ENCODE measurements at regions not wholly inside any gene's neighbourhood (a gene's known extent, or its start where the extent isn't known, plus 50 kb on each side); places are given as distances from the start of the nearest gene placed in this dataset.

DNA sequence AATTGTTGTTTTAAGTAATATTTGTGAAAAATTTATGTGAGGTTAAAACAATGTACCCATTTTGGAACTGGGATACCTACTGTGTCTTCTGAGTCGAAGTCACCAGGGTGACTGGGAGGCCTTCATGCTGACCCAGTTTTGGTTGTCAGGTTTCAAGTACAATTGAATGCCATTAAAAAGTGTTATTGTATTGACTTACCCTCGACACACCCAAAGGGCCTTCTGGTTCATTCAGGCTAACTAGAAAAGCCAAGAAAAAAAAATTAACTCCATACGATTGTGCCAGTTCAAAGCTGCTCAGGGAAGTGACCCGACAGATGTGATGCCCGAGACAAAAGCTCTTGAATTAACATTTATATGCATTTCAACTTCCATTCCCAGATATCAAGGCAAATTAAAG, 190.0 kb downstream of the ST6GAL2 start:
- no peak for DNase-seq (ENCODE audit: low read depth, low spot score)
- in situ Hi-C loops (cut with HindIII; ENCODE audit: low pct_unique_long_range_greater_than_20kb, low sequenced_read_pairs) = no loop called here

DNA sequence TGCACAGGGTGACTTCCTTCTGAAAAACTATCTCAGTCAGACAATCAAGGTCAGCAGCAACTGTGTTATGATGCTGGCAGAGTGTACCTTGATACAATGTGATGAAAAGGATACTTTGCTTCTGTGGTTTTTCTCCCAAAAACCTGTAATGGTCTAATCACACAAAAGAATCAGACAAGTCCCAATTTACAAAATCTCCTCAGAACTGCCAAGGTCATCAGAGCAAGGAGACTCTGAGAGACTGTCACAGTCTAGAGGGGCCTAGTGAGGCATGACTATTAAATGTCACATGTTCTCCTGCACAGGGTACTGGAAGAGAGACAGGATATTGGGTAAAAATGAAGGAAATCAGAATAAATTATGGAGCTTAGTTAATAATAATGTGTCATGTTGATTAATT, 185.4 kb downstream of the ST6GAL2 start:
- in situ Hi-C loops (cut with HindIII; ENCODE audit: low pct_unique_long_range_greater_than_20kb, low sequenced_read_pairs) = no loop called here
- no peak for DNase-seq (ENCODE audit: low read depth, low spot score)

GRCh38 chr2:106701203-106702022, 184.6 kb downstream of the ST6GAL2 start:
- in situ Hi-C loops (cut with HindIII; ENCODE audit: low pct_unique_long_range_greater_than_20kb, low sequenced_read_pairs) = no loop called here
- DNase-seq (ENCODE audit: low read depth, low spot score) = no peak

DNA sequence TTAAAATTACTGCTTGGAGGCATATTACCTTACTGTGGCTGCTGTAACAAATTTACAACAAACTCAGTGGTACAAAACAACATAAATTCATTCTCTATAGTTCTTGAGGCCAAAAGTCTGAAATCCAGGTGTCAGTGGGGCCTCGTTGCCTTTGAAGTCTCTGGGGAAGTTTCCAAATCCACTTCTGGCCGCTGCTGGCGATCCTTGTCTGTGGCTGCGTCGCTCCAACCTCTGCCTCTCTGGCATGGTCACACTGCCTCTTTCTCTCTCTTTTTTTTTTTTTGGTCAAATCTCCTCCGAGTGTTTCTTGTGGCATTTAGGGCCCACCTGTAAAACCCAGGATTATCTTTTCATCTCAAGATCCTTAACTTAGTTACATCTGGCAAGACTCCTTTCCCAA, 182.8 kb downstream of the ST6GAL2 start:
- no peak for DNase-seq (ENCODE audit: low read depth, low spot score)
- in situ Hi-C loops (cut with HindIII; ENCODE audit: low pct_unique_long_range_greater_than_20kb, low sequenced_read_pairs) = no loop called here

- in situ Hi-C loops (cut with HindIII; ENCODE audit: low pct_unique_long_range_greater_than_20kb, low sequenced_read_pairs) = no loop called here
- no peak for DNase-seq (ENCODE audit: low read depth, low spot score)
These were observed 181.2 kb downstream of the ST6GAL2 start for GRCh38 chr2:106704798-106705197.

GRCh38 chr2:106705877-106706276, 180.1 kb downstream of the ST6GAL2 start:
- in situ Hi-C loops (cut with HindIII; ENCODE audit: low pct_unique_long_range_greater_than_20kb, low sequenced_read_pairs) = no loop called here
- DNase-seq (ENCODE audit: low read depth, low spot score) = no peak

GRCh38 chr2:106706283-106706682, 179.7 kb downstream of the ST6GAL2 start:
- DNase-seq (ENCODE audit: low read depth, low spot score) = no peak
- in situ Hi-C loops (cut with HindIII; ENCODE audit: low pct_unique_long_range_greater_than_20kb, low sequenced_read_pairs) = no loop called here

- in situ Hi-C loops (cut with HindIII; ENCODE audit: low pct_unique_long_range_greater_than_20kb, low sequenced_read_pairs) = no loop called here
- DNase-seq (ENCODE audit: low read depth, low spot score) = no peak
These were observed 177.8 kb downstream of the ST6GAL2 start for GRCh38 chr2:106708209-106708608.

GRCh38 chr2:106709229-106709628, 176.7 kb downstream of the ST6GAL2 start:
- in situ Hi-C loops (cut with HindIII; ENCODE audit: low pct_unique_long_range_greater_than_20kb, low sequenced_read_pairs) = no loop called here
- no peak for DNase-seq (ENCODE audit: low read depth, low spot score)

DNA sequence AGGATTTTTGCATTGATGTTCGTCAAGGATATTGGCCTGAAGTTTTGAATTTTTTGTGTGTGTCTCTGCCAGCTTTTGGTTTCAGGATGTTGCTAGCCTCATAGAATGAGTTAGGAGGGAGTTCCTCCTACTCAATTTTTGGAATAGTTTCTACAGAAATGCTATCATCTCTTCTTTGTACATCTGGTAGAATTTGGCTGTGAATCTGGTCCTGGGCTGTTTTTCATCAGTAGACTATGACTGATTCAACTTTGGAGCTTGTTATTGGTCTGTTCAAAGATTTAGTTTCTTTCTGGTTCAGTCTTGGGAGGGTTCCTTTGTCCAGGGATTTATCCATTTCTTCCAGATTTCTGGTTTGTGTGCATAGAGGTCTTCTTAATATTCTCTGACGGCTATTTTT, 166.7 kb downstream of the ST6GAL2 start:
- in situ Hi-C loops (cut with HindIII; ENCODE audit: low pct_unique_long_range_greater_than_20kb, low sequenced_read_pairs) = no loop called here
- DNase-seq (ENCODE audit: low read depth, low spot score) = no peak

DNA sequence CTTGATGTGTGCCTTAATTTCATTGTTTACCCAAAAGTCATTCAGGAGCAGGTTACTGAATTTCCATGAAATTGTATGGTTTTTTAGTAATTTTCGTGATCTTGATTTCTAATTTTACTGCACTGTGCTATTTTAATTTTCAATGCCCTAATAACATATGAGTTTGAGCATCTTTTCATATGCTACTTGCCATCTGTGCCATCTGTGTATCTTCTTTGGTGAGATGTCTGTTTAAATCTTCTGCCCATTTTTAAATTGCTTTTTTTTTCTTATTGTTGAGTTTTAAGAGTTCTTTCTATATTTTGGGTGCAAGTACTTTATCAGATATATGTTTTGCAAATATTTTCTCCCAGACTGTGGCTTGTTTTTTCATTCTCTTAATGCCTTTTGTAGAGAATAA, 165.9 kb downstream of the ST6GAL2 start:
- in situ Hi-C loops (cut with HindIII; ENCODE audit: low pct_unique_long_range_greater_than_20kb, low sequenced_read_pairs) = no loop called here
- no peak for DNase-seq (ENCODE audit: low read depth, low spot score)

- DNase-seq (ENCODE audit: low read depth, low spot score) = no peak
- in situ Hi-C loops (cut with HindIII; ENCODE audit: low pct_unique_long_range_greater_than_20kb, low sequenced_read_pairs) = no loop called here
These were observed 161.6 kb downstream of the ST6GAL2 start for GRCh38 chr2:106724301-106724794.

DNA sequence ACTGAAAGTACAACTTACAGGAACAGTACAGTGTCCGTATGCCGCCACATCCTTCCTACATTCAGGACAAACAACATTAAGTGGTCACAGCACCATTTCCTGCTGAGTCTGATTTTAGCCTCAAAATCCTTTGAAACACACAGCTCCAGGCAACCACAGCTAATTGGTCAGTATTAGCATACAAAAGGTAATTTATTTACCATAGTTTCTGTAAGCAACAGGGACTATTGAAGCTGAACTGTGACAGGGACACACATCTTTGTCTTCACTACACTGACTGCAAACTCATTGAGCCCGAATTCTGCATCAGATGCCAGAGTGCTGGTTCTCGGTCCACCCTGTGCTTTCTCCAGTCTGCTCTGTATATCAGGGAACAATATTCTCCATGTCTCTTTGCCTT, 151.8 kb downstream of the ST6GAL2 start:
- in situ Hi-C loops (cut with HindIII; ENCODE audit: low pct_unique_long_range_greater_than_20kb, low sequenced_read_pairs) = no loop called here

GRCh38 chr2:106735807-106736206, 150.2 kb downstream of the ST6GAL2 start:
- DNase-seq (ENCODE audit: low read depth, low spot score) = no peak
- in situ Hi-C loops (cut with HindIII; ENCODE audit: low pct_unique_long_range_greater_than_20kb, low sequenced_read_pairs) = no loop called here

More for the DNA sequence above, 151.8 kb downstream of the ST6GAL2 start:
- DNase-seq (ENCODE audit: low read depth, low spot score) = no peak

GRCh38 chr2:106736221-106736620, 149.7 kb downstream of the ST6GAL2 start:
- in situ Hi-C loops (cut with HindIII; ENCODE audit: low pct_unique_long_range_greater_than_20kb, low sequenced_read_pairs) = no loop called here
- DNase-seq (ENCODE audit: low read depth, low spot score) = no peak

DNA sequence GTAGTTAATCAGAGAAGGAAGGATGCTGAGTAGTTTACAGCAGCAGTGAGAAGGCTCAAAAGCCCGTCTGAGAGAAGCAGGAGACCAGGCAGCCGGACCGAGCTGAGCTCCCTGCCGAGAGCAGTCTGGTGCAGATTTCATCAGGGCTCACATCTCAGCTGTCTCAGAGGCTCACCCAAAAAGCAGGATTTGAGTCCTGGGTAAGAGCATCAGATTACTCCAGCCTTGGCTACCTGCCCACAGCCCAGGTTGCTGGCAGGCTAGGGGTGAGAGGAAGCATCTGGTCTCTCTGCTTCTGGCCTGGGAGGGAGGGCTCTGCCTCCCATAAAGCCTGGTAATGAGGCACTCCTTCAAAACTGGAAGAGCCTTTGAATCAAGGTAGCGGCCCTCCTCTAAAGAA, 140.5 kb downstream of the ST6GAL2 start:
- in situ Hi-C loops (cut with HindIII; ENCODE audit: low pct_unique_long_range_greater_than_20kb, low sequenced_read_pairs) = no loop called here
- no peak for DNase-seq (ENCODE audit: low read depth, low spot score)

DNA sequence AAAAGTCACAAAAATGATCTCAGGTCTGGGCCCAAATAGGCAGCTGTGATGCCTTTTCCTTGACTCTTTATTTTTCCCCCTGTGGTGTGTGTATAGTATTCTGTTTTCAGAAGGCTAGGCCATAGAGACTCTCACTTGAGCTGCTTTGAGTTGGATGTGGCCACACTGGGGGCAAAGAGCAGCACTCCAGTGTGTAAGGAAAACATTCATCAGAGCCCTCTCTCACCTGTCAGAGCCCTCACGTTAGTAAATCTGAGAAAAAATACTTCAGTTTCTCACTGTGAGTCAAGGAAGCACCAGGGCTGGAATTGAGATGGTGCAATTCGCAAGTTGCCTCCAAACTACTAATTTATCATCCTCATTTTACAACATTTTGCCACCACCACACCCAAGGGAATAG, 136.1 kb downstream of the ST6GAL2 start:
- in situ Hi-C loops (cut with HindIII; ENCODE audit: low pct_unique_long_range_greater_than_20kb, low sequenced_read_pairs) = no loop called here
- no peak for DNase-seq (ENCODE audit: low read depth, low spot score)
